RCC 7860 (cell line): ENCODE measurements at regions not wholly inside any gene's neighbourhood (a gene's known extent, or its start where the extent isn't known, plus 50 kb on each side); places are given as distances from the start of the nearest gene placed in this dataset.
"Not testable (repeated sequence)": the region's sequence is repeated elsewhere in the genome, so short reads cannot be mapped to it uniquely, and the experiment has no call there.

Source experiments
- DNase-seq: peaks from one replicate; pipeline ENCODE4 v3.0.0-alpha.2; 2015; ENCODE audit warnings: low spot score
- FAIRE-seq: peaks from 2 replicates; lab custom pipeline; 2012; peaks lifted over from hg19 to GRCh38; lab: Jason Lieb, UNC

GRCh38 chr12:124126950-124127655, 154.1 kb downstream of the ZNF664 start:
- DNase-seq (no peak), FAIRE-seq (no peak)

- no peak for FAIRE-seq
- DNase-seq = no peak
Observed at GRCh38 chr12:124129132-124129531, 156.1 kb downstream of the ZNF664 start.

- FAIRE-seq = no peak
- no peak for DNase-seq
Observed at GRCh38 chr12:124130691-124131591, 157.9 kb downstream of the ZNF664 start.

- FAIRE-seq = no peak
- no peak for DNase-seq
Observed at GRCh38 chr12:124131659-124132058, 158.6 kb downstream of the ZNF664 start.

- FAIRE-seq = no peak
- DNase-seq = no peak
Observed at GRCh38 chr12:124132530-124132929, 159.5 kb downstream of the ZNF664 start.

- FAIRE-seq = no peak
- DNase-seq = no peak
Observed at GRCh38 chr12:124136796-124137195, 158.1 kb upstream of the RFLNA start.

- FAIRE-seq (no peak), DNase-seq (no peak)
Observed at GRCh38 chr12:124140944-124141486, 153.9 kb upstream of the RFLNA start.

- not testable (repeated sequence) for FAIRE-seq, DNase-seq
Observed at GRCh38 chr12:124141611-124142010, 153.3 kb upstream of the RFLNA start.

- FAIRE-seq = no peak
Observed at GRCh38 chr12:124142395-124143035, 152.4 kb upstream of the RFLNA start.

GRCh38 chr12:124143726-124144125, 151.2 kb upstream of the RFLNA start:
- FAIRE-seq (no peak), DNase-seq (no peak)

More at GRCh38 chr12:124142395-124143035, 152.4 kb upstream of the RFLNA start:
- no peak for DNase-seq

- DNase-seq (no peak), FAIRE-seq (no peak)
Observed at GRCh38 chr12:124144531-124145194, 150.2 kb upstream of the RFLNA start.

GRCh38 chr12:124147027-124147426, 147.9 kb upstream of the RFLNA start:
- FAIRE-seq (no peak), DNase-seq (no peak)

GRCh38 chr12:124147575-124147974, 147.3 kb upstream of the RFLNA start:
- no peak for FAIRE-seq
- DNase-seq = no peak

GRCh38 chr12:124148481-124149273, 146.2 kb upstream of the RFLNA start:
- FAIRE-seq = no peak
- no peak for DNase-seq

- no peak for DNase-seq
- no peak for FAIRE-seq
Observed at GRCh38 chr12:124149287-124149686, 145.6 kb upstream of the RFLNA start.

GRCh38 chr12:124150168-124150567, 144.7 kb upstream of the RFLNA start:
- FAIRE-seq (no peak), DNase-seq (no peak)

GRCh38 chr12:124151583-124151982, 143.3 kb upstream of the RFLNA start:
- DNase-seq = no peak
- FAIRE-seq = no peak

GRCh38 chr12:124152731-124153130, 142.2 kb upstream of the RFLNA start:
- FAIRE-seq (no peak), DNase-seq (no peak)

- no peak for DNase-seq
Observed at GRCh38 chr12:124153392-124153791, 141.5 kb upstream of the RFLNA start.

GRCh38 chr12:124157406-124157805, 137.5 kb upstream of the RFLNA start:
- no peak for DNase-seq
- no peak for FAIRE-seq

More at GRCh38 chr12:124153392-124153791, 141.5 kb upstream of the RFLNA start:
- no peak for FAIRE-seq
